SK-N-SH (cell line): ENCODE measurements at regions not wholly inside any gene's neighbourhood (a gene's known extent, or its start where the extent isn't known, plus 50 kb on each side); places are given as distances from the start of the nearest gene placed in this dataset.
A peak's percentile ranks its signal among the peaks of the same experiment; 100 is the strongest.

Experiments
- CTCF ChIA-PET: fragments of 300-600, 350-600 bp; formaldehyde crosslinking; extraction: SDS; loops from one replicate; lab custom pipeline; 2021; lab: Yijun Ruan, JAX
- POLR2A ChIA-PET: fragments of 350-600 bp; sonication (Branson Sonifier 250); formaldehyde crosslinking; extraction: SDS; loops from one replicate; lab custom pipeline; 2020; ENCODE audit warnings: antibody characterized with exemption, inconsistent platforms; lab: Yijun Ruan, JAX
- DNase-seq: peaks from one replicate; pipeline ENCODE4 v3.0.0; 2012
- H2AFZ ChIP-seq: fragments of 200-600 bp; sonication (generic); 2 replicates; pipeline ENCODE4 v1.8.1; 2016; ENCODE audit warnings: antibody characterized with exemption, mild to moderate bottlenecking, low read depth
- H3F3A ChIP-seq: fragments of 200-600 bp; sonication (generic); replicated peaks from 2 replicates; pipeline ENCODE3; 2016; ENCODE audit warnings: antibody characterized with exemption, mild to moderate bottlenecking; ENCODE audit not compliant: insufficient read depth
- H3K27ac ChIP-seq, 2 experiments: fragments of 200-500 bp in 1 of 2; fragments of 200-600 bp in 1 of 2; sonication (Bioruptor generic) in 1 of 2; sonication (generic), shearing (Covaris generic) in 1 of 2; 2 replicates each; pipeline versions ENCODE4 v1.5.1 to v1.6.1; 2014 to 2016; ENCODE audit warnings: low read depth in 2 of 2, inconsistent platforms in 1 of 2, low read length in 1 of 2, mild to moderate bottlenecking in 1 of 2, mixed read lengths in 1 of 2
- H3K27me3 ChIP-seq: fragments of 200-600 bp; sonication (generic), shearing (Covaris generic); 2 replicates; pipeline ENCODE4 v1.6.1; 2016; ENCODE audit warnings: mixed run types; ENCODE audit not compliant: insufficient read depth
- H3K36me3 ChIP-seq, 2 experiments: fragments of 200-500 bp in 1 of 2; fragments of 200-600 bp in 1 of 2; sonication (Bioruptor generic) in 1 of 2; sonication (generic) in 1 of 2; replicated peaks in 1 of 2; 2 replicates each; pipeline versions ENCODE3 to v1.5.1; 2014 to 2016; ENCODE audit warnings: low read length in 1 of 2, mild to moderate bottlenecking in 1 of 2; ENCODE audit not compliant: insufficient read depth in 2 of 2, control insufficient read depth in 1 of 2
- H3K4me1 ChIP-seq, 2 experiments: fragments of 200-500 bp in 1 of 2; fragments of 200-600 bp in 1 of 2; sonication (Bioruptor generic) in 1 of 2; sonication (generic), shearing (Covaris generic) in 1 of 2; 2 replicates each; pipeline versions ENCODE4 v1.5.1 to v1.6.1; 2014 to 2016; ENCODE audit warnings: low read depth in 1 of 2, low read length in 1 of 2, mixed run types in 1 of 2; ENCODE audit not compliant: insufficient read depth in 2 of 2, control insufficient read depth in 1 of 2
- H3K4me2 ChIP-seq: fragments of 200-600 bp; sonication (generic), shearing (Covaris generic); 2 replicates; pipeline ENCODE4 v1.6.1; 2017; ENCODE audit warnings: mixed run types
- H3K4me3 ChIP-seq, 2 experiments: fragments of 200-500 bp in 1 of 2; fragments of 200-600 bp in 1 of 2; sonication (Bioruptor generic) in 1 of 2; sonication (generic), shearing (Covaris generic) in 1 of 2; 2 replicates each; pipeline versions ENCODE4 v1.5.1 to v1.8.1; 2014 to 2016; ENCODE audit warnings: low read depth in 2 of 2, inconsistent platforms in 1 of 2, low read length in 1 of 2, mild to moderate bottlenecking in 1 of 2, mixed read lengths in 1 of 2, moderate library complexity in 1 of 2
- H3K79me2 ChIP-seq: fragments of 200-600 bp; sonication (generic); 2 replicates; pipeline ENCODE4 v1.8.1; 2017; ENCODE audit warnings: mild to moderate bottlenecking; ENCODE audit not compliant: insufficient read depth
- H3K9ac ChIP-seq: fragments of 200-600 bp; sonication (generic); 2 replicates; pipeline ENCODE4 v1.6.1; 2017; ENCODE audit warnings: mixed run types
- H3K9me2 ChIP-seq: fragments of 200-600 bp; sonication (generic); 2 replicates; pipeline ENCODE4 v1.6.1; 2017; ENCODE audit warnings: mixed run types
- H3K9me3 ChIP-seq: fragments of 200-600 bp; sonication (generic); 2 replicates; pipeline ENCODE4 v1.6.1; 2017; ENCODE audit warnings: mixed run types, mild to moderate bottlenecking, moderate library complexity
- H4K20me1 ChIP-seq: fragments of 200-600 bp; sonication (generic); 2 replicates; pipeline ENCODE4 v1.6.1; 2017; ENCODE audit warnings: mild to moderate bottlenecking, mixed run types; ENCODE audit not compliant: insufficient read depth
- EP300 ChIP-seq, 2 experiments: IDR thresholded peaks; 2 replicates each; pipeline versions ENCODE4 v1.4.0 to v1.6.1; 2012; ENCODE audit warnings: borderline replicate concordance in 1 of 2, low read depth in 1 of 2, low read length in 1 of 2
- EZH2phosphoT487 ChIP-seq: fragments of 200-600 bp; sonication (generic); IDR thresholded peaks from 2 replicates; pipeline ENCODE4 v1.6.1; 2017; ENCODE audit warnings: low read depth, mixed run types, mild to moderate bottlenecking, antibody characterized with exemption, moderate library complexity, borderline replicate concordance
- FOSL2 ChIP-seq: IDR thresholded peaks from 2 replicates; pipeline ENCODE4 v1.4.0; 2012; ENCODE audit warnings: low read depth, mild to moderate bottlenecking, moderate library complexity, borderline replicate concordance
- FOXJ3 ChIP-seq: sonication (generic); formaldehyde crosslinking; IDR thresholded peaks from 2 replicates; pipeline ENCODE4 v1.5.1; 2020; ENCODE audit warnings: mild to moderate bottlenecking, missing genetic modification reagents
- GABPA ChIP-seq: IDR thresholded peaks from 2 replicates; pipeline ENCODE4 v1.4.0; 2012; ENCODE audit warnings: low read depth, mild to moderate bottlenecking
- GATA2 ChIP-seq: sonication (generic); formaldehyde crosslinking; IDR thresholded peaks from 2 replicates; pipeline ENCODE4 v1.5.0; 2020; ENCODE audit warnings: mild to moderate bottlenecking, missing genetic modification reagents
- JUND ChIP-seq: IDR thresholded peaks from 2 replicates; pipeline ENCODE4 v1.4.0; 2012
- MEF2A ChIP-seq: IDR thresholded peaks from 2 replicates; pipeline ENCODE4 v1.4.0; 2012; ENCODE audit warnings: low read depth, borderline replicate concordance
- NFIC ChIP-seq: IDR thresholded peaks from 2 replicates; pipeline ENCODE4 v1.4.0; 2012; ENCODE audit warnings: borderline replicate concordance
- NRF1 ChIP-seq: IDR thresholded peaks from 2 replicates; pipeline ENCODE4 v1.6.1; 2012; ENCODE audit warnings: low read depth, mild to moderate bottlenecking, low read length
- POLR2AphosphoS5 ChIP-seq: IDR thresholded peaks from 2 replicates; pipeline ENCODE4 v1.6.1; 2012; ENCODE audit warnings: low read depth, low read length
- RAD21 ChIP-seq: IDR thresholded peaks from 2 replicates; pipeline ENCODE4 v1.6.1; 2012; ENCODE audit warnings: mild to moderate bottlenecking, low read length
- RCOR1 ChIP-seq: fragments of 150-350 bp; IDR thresholded peaks from 2 replicates; pipeline ENCODE4 v1.6.1; 2017; ENCODE audit warnings: antibody characterized with exemption, low read length
- RXRA ChIP-seq: IDR thresholded peaks from 2 replicates; pipeline ENCODE4 v1.4.0; 2012; ENCODE audit warnings: low read depth, mild to moderate bottlenecking, borderline replicate concordance
- TCF12 ChIP-seq: IDR thresholded peaks from 2 replicates; pipeline ENCODE4 v1.4.0; 2012
- TEAD4 ChIP-seq: IDR thresholded peaks from 2 replicates; pipeline ENCODE4 v1.4.0; 2012; ENCODE audit warnings: mild to moderate bottlenecking, borderline replicate concordance; ENCODE audit not compliant: insufficient read depth
- WGBS: methylation state at CpG from one replicate; pipeline ENCODE4 v1.1.6; 2017; ENCODE audit warnings: low lambda C conversion rate; 5-methylcytosine and 5-hydroxymethylcytosine counted together

DNA sequence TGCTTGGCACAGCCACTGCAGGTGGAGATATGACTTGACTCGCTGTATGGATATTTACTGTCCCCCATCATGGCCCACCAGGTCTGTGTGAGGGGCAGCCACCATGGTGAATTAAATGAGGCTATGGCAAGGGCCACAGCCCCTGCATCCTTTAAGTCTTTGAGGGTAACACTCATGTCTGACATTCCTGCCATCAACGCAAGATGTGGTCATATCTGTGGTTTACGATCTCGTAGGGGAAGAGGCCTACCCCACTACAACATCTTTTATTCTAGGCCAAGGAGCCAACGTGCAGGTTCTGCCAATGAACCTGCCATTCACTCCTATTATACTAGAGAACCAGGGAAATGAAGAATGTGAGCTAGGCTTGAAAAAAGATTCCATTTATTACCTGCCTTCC, 381.6 kb upstream of the ID2 start:
- WGBS = 40% methylated on average over 5 of the region's 5 CpGs

DNA sequence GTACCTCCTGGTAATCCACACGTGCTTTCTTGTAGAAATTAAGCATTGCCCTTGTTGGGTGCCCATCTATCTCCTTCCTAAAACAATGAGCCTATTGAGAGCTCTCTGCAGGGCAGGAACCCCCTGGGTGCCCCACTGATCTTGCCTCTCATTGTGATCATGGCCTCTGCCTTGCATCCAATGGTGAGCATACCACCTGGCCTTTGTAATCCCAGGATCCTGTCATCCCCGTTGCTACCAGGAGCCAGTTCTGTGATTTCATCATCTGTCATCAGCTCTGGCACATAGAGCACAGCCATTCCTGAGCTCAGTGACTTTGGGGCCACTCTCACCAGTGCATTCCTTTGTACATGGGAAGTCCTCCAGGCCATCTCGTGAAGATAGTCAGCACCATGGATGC, 381.0 kb upstream of the ID2 start:
- 52% methylated on average over 3 of the region's 3 CpGs for WGBS
- H3K4me2 ChIP-seq = no peak overlapping the region
- no peak overlapping the region for H3K4me3 ChIP-seq
- H4K20me1 ChIP-seq = no peaks in the 10 kb centered on the region
- peaks cover 7 to 26% of the 10 kb centered on the region in 2 experiments; a peak in 2 of 4 replicates for H3K4me1 ChIP-seq
- H3F3A ChIP-seq = no peaks in the 10 kb centered on the region
- H2AFZ ChIP-seq = no peak overlapping the region
- POLR2A ChIA-PET = no interaction called here
- H3K9me2 ChIP-seq = no peaks in the 10 kb centered on the region
- TF ChIP-seq EZH2phosphoT487 (no peak), RAD21 (no peak), MEF2A (no peak), FOXJ3 (CRISPR knock-in tag) (no peak)
- TF ChIP-seq, all 33 proteins: peak for 0
- no peak for DNase-seq
- CTCF ChIA-PET = interaction anchor here (0.8 to 2.0 kb wide), 5 partner anchors 13 to 873 kb away, joined by 3 to 6 read pairs (median 3); no protein-coding TSS in a partner anchor
- no peaks in the 10 kb centered on the region for H3K27me3 ChIP-seq
- peak overlapping the region in 1 of 2 experiments; percentile 81; a peak in 2 of 4 replicates for H3K27ac ChIP-seq
- no peaks in the 10 kb centered on the region for H3K9me3 ChIP-seq
- H3K36me3 ChIP-seq = no peaks in the 10 kb centered on the region
- H3K79me2 ChIP-seq = no peaks in the 10 kb centered on the region
- no peak overlapping the region for H3K9ac ChIP-seq

More for the DNA sequence above, 381.6 kb upstream of the ID2 start:
- no peak overlapping the region for H3K27ac ChIP-seq
- no peaks in the 10 kb centered on the region for H3F3A ChIP-seq
- ChIA-PET CTCF (interaction anchor here (0.8 to 2.0 kb wide), 2 partner anchors 12 to 25 kb away, joined by 3 to 6 read pairs; no protein-coding TSS in a partner anchor), POLR2A (no interaction called here)
- no peak overlapping the region for H3K4me3 ChIP-seq
- H3K9me2 ChIP-seq = no peaks in the 10 kb centered on the region
- no peak overlapping the region for H3K4me2 ChIP-seq
- no peak overlapping the region for H2AFZ ChIP-seq
- DNase-seq = no peak
- H3K4me1 ChIP-seq = peaks cover 7 to 24% of the 10 kb centered on the region in 2 experiments; a peak in 2 of 4 replicates
- no peaks in the 10 kb centered on the region for H3K27me3 ChIP-seq
- H4K20me1 ChIP-seq = no peaks in the 10 kb centered on the region
- no peaks in the 10 kb centered on the region for H3K36me3 ChIP-seq
- TF ChIP-seq FOSL2 = no peak
- no peak for TF ChIP-seq TCF12
- TF ChIP-seq RCOR1 = no peak
- TF ChIP-seq NRF1 = no peak
- no peak for TF ChIP-seq EP300 (IDR thresholded peaks at IDR 0.05; ENCODE audit: borderline replicate concordance in 1 of 2, low read depth in 1 of 2, low read length in 1 of 2)
- no peak for TF ChIP-seq RXRA
- no peak for TF ChIP-seq TEAD4
- no peak for TF ChIP-seq JUND
- no peak for TF ChIP-seq MEF2A
- TF ChIP-seq NFIC = no peak
- TF ChIP-seq POLR2AphosphoS5 = no peak
- no peak for TF ChIP-seq GABPA
- TF ChIP-seq FOXJ3 (CRISPR knock-in tag) = no peak
- TF ChIP-seq GATA2 = no peak
- TF ChIP-seq RAD21 = no peak
- no peaks in the 10 kb centered on the region for H3K9me3 ChIP-seq
- H3K9ac ChIP-seq = no peak overlapping the region
- no peaks in the 10 kb centered on the region for H3K79me2 ChIP-seq
